ENCODE measurements at regions not wholly inside any gene's neighbourhood (a gene's known extent, or its start where the extent isn't known, plus 50 kb on each side); places are given as distances from the start of the nearest gene placed in this dataset.

DNA sequence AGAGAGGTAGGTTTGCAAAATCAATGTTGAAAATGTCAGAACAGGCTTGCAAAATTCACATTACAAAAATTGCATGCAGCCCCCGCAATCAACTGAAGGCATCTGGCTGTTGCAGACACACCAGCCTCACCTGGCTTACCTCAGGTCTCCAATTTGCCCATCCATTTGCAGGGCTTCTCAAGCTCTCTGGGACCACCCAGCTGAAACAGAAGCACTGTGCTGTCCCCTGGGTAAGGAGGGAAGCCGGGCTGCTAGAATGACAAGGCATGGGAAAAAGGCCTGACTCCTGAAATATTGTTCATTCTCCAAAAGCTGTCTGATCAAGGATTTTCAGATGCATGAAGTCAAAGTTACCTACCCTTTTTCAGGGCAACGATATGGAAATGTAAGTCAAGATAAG is 52.6 kb upstream of the CD93 start:
- no peak for DNase-seq (ENCODE audit: low read depth)

- no peak for DNase-seq (ENCODE audit: low read depth)
These were observed 52.1 kb upstream of the CD93 start for GRCh38 chr20:23138226-23138625.

- DNase-seq (ENCODE audit: low read depth) = peak; percentile 77
These were observed 51.0 kb upstream of the CD93 start for GRCh38 chr20:23136893-23137745.

DNA sequence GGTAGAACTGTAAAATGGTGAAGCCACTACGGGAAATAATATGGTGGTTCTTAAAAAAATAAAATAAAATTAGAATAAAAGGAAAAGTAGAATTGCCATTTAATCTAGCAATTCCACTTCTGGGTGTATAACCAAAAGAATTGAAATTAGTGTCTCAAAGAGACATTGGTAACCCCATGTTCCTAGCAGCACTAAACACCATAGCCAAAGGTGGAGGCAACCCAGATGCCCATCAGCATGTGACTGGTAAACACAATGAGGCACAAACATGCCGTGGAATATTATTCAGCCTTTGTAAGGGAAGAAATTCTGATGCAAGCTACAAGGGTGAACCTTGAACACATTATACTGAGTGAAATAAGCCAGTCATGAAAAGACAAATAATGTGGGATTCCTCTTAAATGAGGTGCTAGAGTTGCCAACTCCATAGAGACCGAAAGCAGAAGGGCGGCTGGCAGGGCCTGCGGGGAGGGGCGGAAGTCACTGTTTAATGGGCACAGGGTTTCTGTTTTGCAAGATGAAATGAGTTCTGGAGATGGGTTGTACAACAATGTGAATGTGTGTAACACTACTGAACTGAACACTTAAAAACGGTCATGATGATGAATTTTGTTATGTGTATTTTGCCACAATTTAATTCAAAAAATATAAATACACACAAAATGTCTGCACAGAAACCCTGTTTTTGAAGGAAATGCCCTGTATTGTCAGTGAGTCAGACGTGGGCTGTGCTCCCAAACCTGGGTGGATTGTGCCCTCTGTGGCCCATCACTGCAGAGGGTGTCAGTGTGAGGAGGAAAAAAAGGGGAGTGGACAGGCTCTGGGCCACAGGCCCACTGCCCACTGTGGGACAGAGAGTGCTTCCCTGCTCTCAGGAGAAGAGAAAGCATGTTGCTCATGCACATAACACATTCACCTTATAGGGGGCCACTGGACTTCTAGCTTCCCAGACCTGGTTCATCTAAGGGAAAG is 49.6 kb upstream of the CD93 start:
- no peak for DNase-seq (ENCODE audit: low read depth)

Data from M059J (cell line).